ENCODE measurements at regions not wholly inside any gene's neighbourhood (a gene's known extent, or its start where the extent isn't known, plus 50 kb on each side); places are given as distances from the start of the nearest gene placed in this dataset.

DNA sequence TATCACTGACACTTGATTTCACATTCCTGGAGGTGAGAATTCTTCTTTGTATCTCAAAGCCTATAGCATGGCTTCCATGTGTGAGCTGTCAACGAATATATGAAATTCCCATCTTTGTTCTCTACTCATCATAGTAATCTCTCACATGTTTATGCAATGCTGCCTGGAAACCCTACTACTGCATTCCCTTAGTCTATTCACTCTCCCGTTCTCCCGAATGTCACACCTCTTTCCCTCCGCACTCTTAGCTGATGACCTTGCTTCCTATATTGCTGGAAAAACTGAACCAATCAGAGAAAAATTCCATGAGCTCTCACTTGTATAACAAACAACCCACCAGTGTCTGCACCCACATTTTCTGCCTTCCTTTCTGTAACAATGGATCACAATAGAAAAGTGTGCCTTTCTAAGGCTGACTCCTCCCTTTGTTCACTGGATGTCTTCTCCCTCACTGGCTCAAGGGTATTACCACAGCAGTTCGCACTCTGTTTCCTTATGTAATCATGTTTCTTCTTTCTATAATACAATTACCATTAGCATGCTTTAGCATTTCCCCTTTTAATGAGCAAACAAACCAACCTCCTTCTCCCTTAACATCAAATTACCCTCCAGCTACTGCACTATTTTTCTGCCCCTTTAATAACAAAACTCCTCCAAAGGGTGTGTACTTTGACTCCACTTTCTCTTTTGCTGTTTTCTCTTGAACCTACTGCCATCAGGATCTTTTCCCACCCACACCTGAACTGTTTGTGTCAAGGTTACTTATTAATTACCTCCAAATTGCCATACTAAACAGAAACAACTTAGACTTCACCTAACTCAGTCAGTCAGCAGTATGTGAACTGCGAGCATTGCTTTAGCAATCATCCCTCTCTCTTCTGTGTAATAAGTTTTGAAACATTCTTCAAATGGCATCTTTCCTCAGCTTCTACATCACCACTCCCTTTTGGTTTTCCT, 63.9 kb upstream of the CCDC196 start:
- no peak for TF ChIP-seq POLR2A (IDR thresholded peaks at IDR 0.05)
- TF ChIP-seq, protein P1, sequence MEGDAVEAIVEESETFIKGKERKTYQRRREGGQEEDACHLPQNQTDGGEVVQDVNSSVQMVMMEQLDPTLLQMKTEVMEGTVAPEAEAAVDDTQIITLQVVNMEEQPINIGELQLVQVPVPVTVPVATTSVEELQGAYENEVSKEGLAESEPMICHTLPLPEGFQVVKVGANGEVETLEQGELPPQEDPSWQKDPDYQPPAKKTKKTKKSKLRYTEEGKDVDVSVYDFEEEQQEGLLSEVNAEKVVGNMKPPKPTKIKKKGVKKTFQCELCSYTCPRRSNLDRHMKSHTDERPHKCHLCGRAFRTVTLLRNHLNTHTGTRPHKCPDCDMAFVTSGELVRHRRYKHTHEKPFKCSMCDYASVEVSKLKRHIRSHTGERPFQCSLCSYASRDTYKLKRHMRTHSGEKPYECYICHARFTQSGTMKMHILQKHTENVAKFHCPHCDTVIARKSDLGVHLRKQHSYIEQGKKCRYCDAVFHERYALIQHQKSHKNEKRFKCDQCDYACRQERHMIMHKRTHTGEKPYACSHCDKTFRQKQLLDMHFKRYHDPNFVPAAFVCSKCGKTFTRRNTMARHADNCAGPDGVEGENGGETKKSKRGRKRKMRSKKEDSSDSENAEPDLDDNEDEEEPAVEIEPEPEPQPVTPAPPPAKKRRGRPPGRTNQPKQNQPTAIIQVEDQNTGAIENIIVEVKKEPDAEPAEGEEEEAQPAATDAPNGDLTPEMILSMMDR (IDR thresholded peaks at IDR 0.05): no peak
